SK-N-SH (cell line): ENCODE measurements at regions not wholly inside any gene's neighbourhood (a gene's known extent, or its start where the extent isn't known, plus 50 kb on each side); places are given as distances from the start of the nearest gene placed in this dataset.

Experiments
- CTCF ChIA-PET: fragments of 300-600, 350-600 bp; formaldehyde crosslinking; extraction: SDS; loops from one replicate; lab custom pipeline; 2021; lab: Yijun Ruan, JAX
- POLR2A ChIA-PET: fragments of 350-600 bp; sonication (Branson Sonifier 250); formaldehyde crosslinking; extraction: SDS; loops from one replicate; lab custom pipeline; 2020; ENCODE audit warnings: antibody characterized with exemption, inconsistent platforms; lab: Yijun Ruan, JAX
- DNase-seq: peaks from one replicate; pipeline ENCODE4 v3.0.0; 2012
- H2AFZ ChIP-seq: fragments of 200-600 bp; sonication (generic); 2 replicates; pipeline ENCODE4 v1.8.1; 2016; ENCODE audit warnings: antibody characterized with exemption, mild to moderate bottlenecking, low read depth
- H3F3A ChIP-seq: fragments of 200-600 bp; sonication (generic); replicated peaks from 2 replicates; pipeline ENCODE3; 2016; ENCODE audit warnings: antibody characterized with exemption, mild to moderate bottlenecking; ENCODE audit not compliant: insufficient read depth
- H3K27ac ChIP-seq, 2 experiments: fragments of 200-500 bp in 1 of 2; fragments of 200-600 bp in 1 of 2; sonication (Bioruptor generic) in 1 of 2; sonication (generic), shearing (Covaris generic) in 1 of 2; 2 replicates each; pipeline versions ENCODE4 v1.5.1 to v1.6.1; 2014 to 2016; ENCODE audit warnings: low read depth in 2 of 2, inconsistent platforms in 1 of 2, low read length in 1 of 2, mild to moderate bottlenecking in 1 of 2, mixed read lengths in 1 of 2
- H3K27me3 ChIP-seq: fragments of 200-600 bp; sonication (generic), shearing (Covaris generic); 2 replicates; pipeline ENCODE4 v1.6.1; 2016; ENCODE audit warnings: mixed run types; ENCODE audit not compliant: insufficient read depth
- H3K36me3 ChIP-seq, 2 experiments: fragments of 200-500 bp in 1 of 2; fragments of 200-600 bp in 1 of 2; sonication (Bioruptor generic) in 1 of 2; sonication (generic) in 1 of 2; replicated peaks in 1 of 2; 2 replicates each; pipeline versions ENCODE3 to v1.5.1; 2014 to 2016; ENCODE audit warnings: low read length in 1 of 2, mild to moderate bottlenecking in 1 of 2; ENCODE audit not compliant: insufficient read depth in 2 of 2, control insufficient read depth in 1 of 2
- H3K4me1 ChIP-seq, 2 experiments: fragments of 200-500 bp in 1 of 2; fragments of 200-600 bp in 1 of 2; sonication (Bioruptor generic) in 1 of 2; sonication (generic), shearing (Covaris generic) in 1 of 2; 2 replicates each; pipeline versions ENCODE4 v1.5.1 to v1.6.1; 2014 to 2016; ENCODE audit warnings: low read depth in 1 of 2, low read length in 1 of 2, mixed run types in 1 of 2; ENCODE audit not compliant: insufficient read depth in 2 of 2, control insufficient read depth in 1 of 2
- H3K4me2 ChIP-seq: fragments of 200-600 bp; sonication (generic), shearing (Covaris generic); 2 replicates; pipeline ENCODE4 v1.6.1; 2017; ENCODE audit warnings: mixed run types
- H3K4me3 ChIP-seq, 2 experiments: fragments of 200-500 bp in 1 of 2; fragments of 200-600 bp in 1 of 2; sonication (Bioruptor generic) in 1 of 2; sonication (generic), shearing (Covaris generic) in 1 of 2; 2 replicates each; pipeline versions ENCODE4 v1.5.1 to v1.8.1; 2014 to 2016; ENCODE audit warnings: low read depth in 2 of 2, inconsistent platforms in 1 of 2, low read length in 1 of 2, mild to moderate bottlenecking in 1 of 2, mixed read lengths in 1 of 2, moderate library complexity in 1 of 2
- H3K79me2 ChIP-seq: fragments of 200-600 bp; sonication (generic); 2 replicates; pipeline ENCODE4 v1.8.1; 2017; ENCODE audit warnings: mild to moderate bottlenecking; ENCODE audit not compliant: insufficient read depth
- H3K9ac ChIP-seq: fragments of 200-600 bp; sonication (generic); 2 replicates; pipeline ENCODE4 v1.6.1; 2017; ENCODE audit warnings: mixed run types
- H3K9me2 ChIP-seq: fragments of 200-600 bp; sonication (generic); 2 replicates; pipeline ENCODE4 v1.6.1; 2017; ENCODE audit warnings: mixed run types
- H3K9me3 ChIP-seq: fragments of 200-600 bp; sonication (generic); 2 replicates; pipeline ENCODE4 v1.6.1; 2017; ENCODE audit warnings: mixed run types, mild to moderate bottlenecking, moderate library complexity
- H4K20me1 ChIP-seq: fragments of 200-600 bp; sonication (generic); 2 replicates; pipeline ENCODE4 v1.6.1; 2017; ENCODE audit warnings: mild to moderate bottlenecking, mixed run types; ENCODE audit not compliant: insufficient read depth
- CHD2 ChIP-seq: fragments of 150-350 bp; IDR thresholded peaks from 2 replicates; pipeline ENCODE4 v1.6.1; 2018; ENCODE audit warnings: low read length; ENCODE audit not compliant: partially characterized antibody
- CTCF ChIP-seq: fragments of 200-600 bp; sonication (generic); IDR thresholded peaks from 2 replicates; pipeline ENCODE4 v1.6.1; 2017; ENCODE audit warnings: antibody characterized with exemption, mild to moderate bottlenecking, moderate library complexity
- ELF1 ChIP-seq: IDR thresholded peaks from 2 replicates; pipeline ENCODE4 v1.4.0; 2012
- EZH2phosphoT487 ChIP-seq: fragments of 200-600 bp; sonication (generic); IDR thresholded peaks from 2 replicates; pipeline ENCODE4 v1.6.1; 2017; ENCODE audit warnings: low read depth, mixed run types, mild to moderate bottlenecking, antibody characterized with exemption, moderate library complexity, borderline replicate concordance
- FOSL2 ChIP-seq: IDR thresholded peaks from 2 replicates; pipeline ENCODE4 v1.4.0; 2012; ENCODE audit warnings: low read depth, mild to moderate bottlenecking, moderate library complexity, borderline replicate concordance
- GABPA ChIP-seq: IDR thresholded peaks from 2 replicates; pipeline ENCODE4 v1.4.0; 2012; ENCODE audit warnings: low read depth, mild to moderate bottlenecking
- JUND ChIP-seq: IDR thresholded peaks from 2 replicates; pipeline ENCODE4 v1.4.0; 2012
- MAX ChIP-seq: IDR thresholded peaks from 2 replicates; pipeline ENCODE4 v1.4.0; 2012; ENCODE audit warnings: low read depth
- NRF1 ChIP-seq: IDR thresholded peaks from 2 replicates; pipeline ENCODE4 v1.6.1; 2012; ENCODE audit warnings: low read depth, mild to moderate bottlenecking, low read length
- RAD21 ChIP-seq: IDR thresholded peaks from 2 replicates; pipeline ENCODE4 v1.6.1; 2012; ENCODE audit warnings: mild to moderate bottlenecking, low read length
- RCOR1 ChIP-seq: fragments of 150-350 bp; IDR thresholded peaks from 2 replicates; pipeline ENCODE4 v1.6.1; 2017; ENCODE audit warnings: antibody characterized with exemption, low read length
- RFX5 ChIP-seq: IDR thresholded peaks from 2 replicates; pipeline ENCODE4 v1.6.1; 2012; ENCODE audit warnings: mild to moderate bottlenecking, improper control_type of control experiment, low read length
- SMC3 ChIP-seq: IDR thresholded peaks from 2 replicates; pipeline ENCODE4 v1.6.1; 2012; ENCODE audit warnings: low read depth, low read length, improper control_type of control experiment
- TCF12 ChIP-seq: IDR thresholded peaks from 2 replicates; pipeline ENCODE4 v1.4.0; 2012
- TEAD4 ChIP-seq: IDR thresholded peaks from 2 replicates; pipeline ENCODE4 v1.4.0; 2012; ENCODE audit warnings: mild to moderate bottlenecking, borderline replicate concordance; ENCODE audit not compliant: insufficient read depth
- USF2 ChIP-seq: fragments of 150-350 bp; IDR thresholded peaks from 2 replicates; pipeline ENCODE4 v1.6.1; 2017; ENCODE audit warnings: antibody characterized with exemption, low read length, low read depth, borderline replicate concordance
- ZBTB33 ChIP-seq: IDR thresholded peaks from 2 replicates; pipeline ENCODE4 v1.4.0; 2012; ENCODE audit warnings: low read depth, borderline replicate concordance
- WGBS: methylation state at CpG from one replicate; pipeline ENCODE4 v1.1.6; 2017; ENCODE audit warnings: low lambda C conversion rate; 5-methylcytosine and 5-hydroxymethylcytosine counted together

GRCh38 chrX:75887833-75888232 is 102.8 kb upstream of the MAGEE2 start:
- no peaks in the 10 kb centered on the region for H3K9me3 ChIP-seq
- H3K4me1 ChIP-seq = no peaks in the 10 kb centered on the region
- no peak overlapping the region for H3K4me3 ChIP-seq
- no peak for DNase-seq
- WGBS = 11% methylated on average over 7 of the region's 7 CpGs
- no peak overlapping the region for H3K4me2 ChIP-seq
- no peak overlapping the region for H3K9ac ChIP-seq
- no peaks in the 10 kb centered on the region for H4K20me1 ChIP-seq
- CTCF ChIA-PET = no interaction called here
- H3K27me3 ChIP-seq = no peaks in the 10 kb centered on the region
- H3K27ac ChIP-seq = no peak overlapping the region
- no peaks in the 10 kb centered on the region for H3F3A ChIP-seq
- TF ChIP-seq JUND = no peak
- no peak for TF ChIP-seq USF2
- TF ChIP-seq RFX5 = no peak
- TF ChIP-seq TCF12 = no peak
- TF ChIP-seq GABPA = no peak
- TF ChIP-seq ZBTB33 = no peak
- no peak for TF ChIP-seq RAD21
- no peak for TF ChIP-seq EZH2phosphoT487
- TF ChIP-seq FOSL2 = no peak
- TF ChIP-seq MAX = no peak
- TF ChIP-seq NRF1 = no peak
- no peak for TF ChIP-seq ELF1
- TF ChIP-seq SMC3 = no peak
- TF ChIP-seq CTCF = no peak
- TF ChIP-seq TEAD4 = no peak
- TF ChIP-seq CHD2 = no peak
- TF ChIP-seq RCOR1 = no peak
- TF ChIP-seq, all 33 proteins: peak for 0
- no peak overlapping the region for H2AFZ ChIP-seq
- POLR2A ChIA-PET = no interaction called here
- H3K36me3 ChIP-seq = no peaks in the 10 kb centered on the region
- no peaks in the 10 kb centered on the region for H3K9me2 ChIP-seq
- no peaks in the 10 kb centered on the region for H3K79me2 ChIP-seq
